ENCODE measurements at regions not wholly inside any gene's neighbourhood (a gene's known extent, or its start where the extent isn't known, plus 50 kb on each side); places are given as distances from the start of the nearest gene placed in this dataset.

GRCh38 chr6:18681832-18682503 is 294.8 kb downstream of the RNF144B start:
- no peak for TF ChIP-seq FOS (IDR thresholded peaks at IDR 0.05; ENCODE audit: borderline replicate concordance, extremely low read depth, insufficient read length)
- no peak for TF ChIP-seq EP300 (IDR thresholded peaks at IDR 0.05; ENCODE audit: borderline replicate concordance in 1 of 2, control insufficient read depth in 1 of 2, low read depth in 2 of 2, low read length in 2 of 2)
- no peak for TF ChIP-seq CTCF (IDR thresholded peaks at IDR 0.05 in 2 of 3, conservative IDR thresholded peaks at IDR 0.05 in 1 of 3; ENCODE audit: control insufficient read depth in 2 of 3, extremely low read depth in 1 of 3, insufficient read depth in 1 of 3, low read depth in 3 of 3, low read length in 3 of 3)
- TF ChIP-seq EGR1 (IDR thresholded peaks at IDR 0.05; ENCODE audit: borderline replicate concordance in 1 of 2, low read depth in 2 of 2, low read length in 2 of 2) = no peak
- no peak for TF ChIP-seq SMC3 (IDR thresholded peaks at IDR 0.05; ENCODE audit: borderline replicate concordance, low read length)

Data from GM12878 (cell line).